ENCODE measurements at regions not wholly inside any gene's neighbourhood (a gene's known extent, or its start where the extent isn't known, plus 50 kb on each side); places are given as distances from the start of the nearest gene placed in this dataset.

GRCh38 chr9:22204240-22204639, 195.1 kb upstream of the CDKN2B start:
- TF ChIP-seq CTCF (IDR thresholded peaks at IDR 0.05; ENCODE audit: insufficient read depth, low read depth, low read length) (no peak), EZH2 (IDR thresholded peaks at IDR 0.05; ENCODE audit: insufficient read depth, low read length) (no peak)

All from astrocyte (in vitro differentiated cells and primary cell).